ENCODE measurements at regions not wholly inside any gene's neighbourhood (a gene's known extent, or its start where the extent isn't known, plus 50 kb on each side); places are given as distances from the start of the nearest gene placed in this dataset.

- DNase-seq: no peak
These were observed 286.5 kb upstream of the TMPO start for GRCh38 chr12:98228683-98229539.

- DNase-seq: no peak
These were observed 285.9 kb upstream of the TMPO start for GRCh38 chr12:98229540-98229924.

- no peak for DNase-seq
These were observed 282.5 kb upstream of the TMPO start for GRCh38 chr12:98232753-98233390.

DNA sequence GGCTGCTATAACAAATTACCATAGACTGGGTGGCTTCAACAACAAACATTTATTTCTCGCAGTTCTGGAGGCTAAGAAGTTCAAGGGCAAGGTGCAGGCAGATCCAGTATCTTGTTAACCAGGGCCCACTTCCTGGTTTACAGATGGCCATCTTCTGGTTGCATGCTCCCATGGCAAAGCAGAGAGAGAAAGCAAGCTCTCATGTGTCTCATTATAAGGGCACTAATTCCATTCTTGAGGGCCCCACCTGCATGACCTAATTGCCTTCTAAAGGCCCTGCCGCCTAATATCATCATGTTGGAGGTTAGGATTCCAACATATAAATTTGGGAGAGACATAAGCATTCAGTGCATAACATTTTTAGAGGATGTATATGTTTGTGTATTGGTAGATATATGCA lies 280.1 kb upstream of the TMPO start:
- DNase-seq: no peak

GRCh38 chr12:98238515-98239130 lies 276.8 kb upstream of the TMPO start:
- no peak for DNase-seq

- DNase-seq: no peak
These were observed 272.2 kb upstream of the TMPO start for GRCh38 chr12:98243190-98243589.

GRCh38 chr12:98244136-98244535 lies 271.3 kb upstream of the TMPO start:
- no peak for DNase-seq

GRCh38 chr12:98253207-98254037 lies 262.0 kb upstream of the TMPO start:
- DNase-seq: no peak

DNA sequence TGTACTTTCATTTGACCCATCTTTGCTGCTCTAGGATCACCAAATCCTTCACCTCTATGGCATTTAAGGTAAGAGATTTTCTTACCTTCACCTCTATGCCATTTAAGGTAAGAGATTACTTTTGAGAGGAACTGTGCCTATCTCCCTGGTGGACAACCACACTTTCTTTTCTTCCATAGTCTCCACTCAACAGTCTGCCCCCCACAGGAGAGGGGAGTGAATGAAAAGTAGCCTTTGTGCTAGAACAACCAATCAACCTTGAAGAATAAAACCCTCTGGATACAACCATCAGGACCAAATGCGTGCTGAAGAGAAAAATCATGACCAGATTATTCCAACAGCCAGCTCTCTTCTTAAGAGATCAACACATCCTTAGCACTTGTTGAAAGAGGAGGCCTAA lies 258.6 kb upstream of the TMPO start:
- no peak for DNase-seq

- DNase-seq: no peak
These were observed 255.7 kb upstream of the TMPO start for GRCh38 chr12:98259693-98260092.

DNA sequence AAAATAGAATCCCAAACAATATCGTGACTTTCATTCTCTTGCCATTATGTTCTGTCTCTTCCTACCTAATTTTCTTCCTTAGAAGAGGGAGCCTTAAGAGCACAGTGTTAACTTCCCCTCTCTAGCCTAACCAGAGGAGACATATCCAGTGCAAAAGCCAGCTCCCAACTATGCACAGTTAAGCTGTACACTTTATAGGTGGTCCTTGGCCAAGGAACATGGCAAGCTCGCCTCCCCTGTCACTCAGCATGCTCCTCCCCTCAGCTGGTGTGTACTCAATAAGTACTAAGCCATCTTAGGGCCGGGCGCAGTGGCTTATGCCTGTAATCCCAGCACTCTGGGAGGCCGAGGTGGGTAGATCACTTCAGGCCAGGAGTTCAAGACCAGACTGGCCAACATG lies 255.1 kb upstream of the TMPO start:
- DNase-seq: no peak

- DNase-seq: no peak
These were observed 252.5 kb upstream of the TMPO start for GRCh38 chr12:98262902-98263301.

- no peak for DNase-seq
These were observed 240.8 kb upstream of the TMPO start for GRCh38 chr12:98274430-98275130.

- no peak for DNase-seq
These were observed 240.3 kb upstream of the TMPO start for GRCh38 chr12:98275131-98275475.

DNA sequence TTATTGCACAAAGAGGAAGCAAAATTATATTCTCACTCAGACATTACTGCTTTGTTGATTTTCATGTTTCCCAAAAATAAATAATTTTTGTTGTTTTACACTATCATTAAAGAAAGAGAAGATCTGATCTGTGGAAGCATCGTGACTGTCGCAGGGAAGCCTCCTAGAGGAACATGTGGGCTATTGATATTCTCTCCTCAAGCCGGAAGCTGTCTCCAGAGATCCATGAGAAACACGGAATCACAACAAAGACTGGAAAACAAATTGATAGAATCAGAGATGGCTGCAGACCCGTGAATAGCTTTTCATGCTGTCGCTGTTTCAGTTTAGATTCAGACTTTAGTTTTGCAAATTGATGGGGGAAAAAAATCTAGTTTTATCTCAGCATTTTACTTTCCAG lies 235.2 kb upstream of the TMPO start:
- no peak for DNase-seq

DNA sequence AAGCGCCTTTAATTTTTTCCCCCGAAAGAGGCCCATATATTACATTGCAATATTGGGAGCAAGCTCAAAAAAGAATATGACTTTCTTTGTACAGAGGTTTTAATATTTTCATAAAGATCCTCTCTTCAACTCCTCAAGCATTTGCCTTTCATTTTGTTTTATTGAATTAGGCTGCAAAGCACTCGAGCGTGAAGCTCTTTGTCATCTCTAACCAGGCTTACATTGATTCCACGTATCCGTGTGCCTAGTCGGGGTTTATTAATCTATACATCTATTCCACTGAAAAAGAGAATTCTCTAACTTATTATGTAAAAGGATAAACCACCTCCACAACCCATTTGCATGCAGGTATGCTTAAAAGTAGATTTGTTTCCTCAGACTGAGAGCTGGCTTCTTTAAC lies 234.8 kb upstream of the TMPO start:
- no peak for DNase-seq

DNA sequence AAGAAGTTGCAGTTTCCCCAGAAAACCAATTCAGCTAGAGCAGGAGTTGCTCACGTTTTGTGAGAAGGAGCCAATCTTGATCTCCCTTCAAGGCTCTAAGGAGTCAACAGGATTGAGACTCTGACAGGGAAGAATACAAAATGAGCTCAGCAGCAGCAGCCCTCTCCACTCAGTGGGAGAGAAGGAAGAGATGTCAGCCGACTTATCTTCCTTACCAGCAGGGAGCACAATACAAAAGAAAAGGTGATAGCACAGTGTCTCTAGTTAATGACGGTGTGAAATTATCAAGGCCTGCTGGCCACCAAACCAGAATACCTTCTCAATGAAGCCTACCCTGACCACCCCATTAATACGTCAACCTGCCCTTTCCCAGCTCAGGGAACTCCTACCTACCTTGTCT lies 223.6 kb upstream of the TMPO start:
- DNase-seq: no peak

- no peak for DNase-seq
These were observed 221.2 kb upstream of the TMPO start for GRCh38 chr12:98294051-98294805.

GRCh38 chr12:98295681-98296080 lies 219.7 kb upstream of the TMPO start:
- DNase-seq: no peak

DNA sequence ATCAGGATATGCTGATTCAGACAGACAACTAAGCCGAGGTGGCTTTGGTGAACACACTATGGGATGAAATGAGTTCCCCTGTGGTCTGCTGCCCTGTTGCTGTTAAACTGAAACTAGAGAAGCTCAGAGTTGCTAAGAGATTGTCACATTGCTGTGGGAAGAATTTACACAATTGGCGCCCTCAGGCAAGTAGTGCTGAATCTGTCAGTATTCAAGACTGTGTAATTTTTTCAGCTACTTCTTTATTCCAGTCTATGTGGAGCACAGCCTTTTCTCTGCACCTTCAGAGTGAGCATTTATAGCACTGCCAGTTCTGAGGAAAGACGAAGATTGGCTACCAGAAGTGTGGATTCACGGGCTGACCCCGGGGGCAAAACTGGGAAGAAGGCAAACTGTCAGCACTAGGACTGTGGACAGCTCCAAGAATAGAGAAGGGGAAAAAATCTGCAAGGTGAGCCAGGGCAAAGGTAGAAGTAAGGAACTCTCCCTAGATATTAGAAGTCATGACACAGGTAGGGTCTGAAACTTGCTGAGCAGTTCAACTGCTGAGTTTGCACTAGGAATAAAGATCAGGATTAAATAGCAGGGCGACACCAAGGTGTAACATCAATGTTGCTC lies 218.8 kb upstream of the TMPO start:
- DNase-seq: no peak

DNA sequence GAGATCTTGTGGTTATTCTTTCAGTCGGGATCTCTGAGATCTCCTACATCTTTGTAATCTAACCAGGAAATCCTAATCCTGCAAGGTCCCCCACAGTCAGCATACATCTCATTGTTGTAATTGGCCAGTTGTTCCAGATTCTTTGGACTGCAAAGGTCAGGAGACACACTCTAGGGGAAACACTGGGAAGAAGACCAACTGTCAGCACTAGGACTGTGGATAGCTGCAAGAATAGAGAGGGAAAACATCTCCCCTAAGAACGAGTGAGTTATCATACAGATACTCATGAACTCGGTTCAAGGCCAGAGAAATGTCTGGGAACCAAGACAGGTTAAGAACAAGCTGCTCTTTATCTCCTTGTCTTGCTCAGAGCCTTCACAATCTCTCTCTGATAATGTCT lies 217.9 kb upstream of the TMPO start:
- no peak for DNase-seq

DNA sequence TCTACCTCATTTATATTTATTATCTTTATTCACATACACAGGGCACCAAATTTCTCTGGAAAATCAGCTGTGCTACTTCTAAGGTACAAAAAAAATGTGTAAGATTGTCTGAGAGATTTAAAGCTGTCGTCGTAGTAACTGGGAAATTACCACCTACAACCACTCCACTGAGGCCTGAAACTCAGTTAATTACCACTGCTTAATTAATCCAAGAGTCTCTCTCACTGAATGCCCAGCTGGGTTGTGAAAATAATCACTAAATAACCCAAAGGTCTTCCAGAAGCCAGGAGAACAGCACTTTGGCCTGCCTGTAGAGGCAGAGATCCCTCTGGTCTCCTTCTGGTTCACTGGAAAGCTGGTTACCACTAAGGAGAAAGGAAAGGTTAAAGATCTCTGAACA lies 207.2 kb upstream of the TMPO start:
- DNase-seq: no peak
